ENCODE measurements at regions not wholly inside any gene's neighbourhood (a gene's known extent, or its start where the extent isn't known, plus 50 kb on each side); places are given as distances from the start of the nearest gene placed in this dataset.
"Not testable (repeated sequence)": the region's sequence is repeated elsewhere in the genome, so short reads cannot be mapped to it uniquely, and the experiment has no call there.

- no peak overlapping the region for H3K27ac ChIP-seq (ENCODE audit: low read depth, low read length)
- no peak for DNase-seq (ENCODE audit: insufficient read length, low spot score, missing footprints)
- no peaks in the 10 kb centered on the region for H3K9me3 ChIP-seq (ENCODE audit: low read depth, low read length)
- no peak overlapping the region for H2AFZ ChIP-seq (ENCODE audit: low read length)
- no peak overlapping the region for H3K4me2 ChIP-seq (ENCODE audit: insufficient read depth, low read length)
- H4K20me1 ChIP-seq (ENCODE audit: insufficient read depth, low read length): no peaks in the 10 kb centered on the region
- no peaks in the 10 kb centered on the region for H3K36me3 ChIP-seq (ENCODE audit: insufficient read depth, low read length)
- H3K27me3 ChIP-seq (ENCODE audit: insufficient read depth, low read length): no peaks in the 10 kb centered on the region
- H3K4me3 ChIP-seq (ENCODE audit: insufficient read depth, low read length): no peak overlapping the region
- no peak for TF ChIP-seq CTCF (IDR thresholded peaks at IDR 0.05; ENCODE audit: extremely low read depth, low read depth, low read length)
- no peaks in the 10 kb centered on the region for H3K79me2 ChIP-seq (ENCODE audit: insufficient read depth, low read length)
- H3K4me1 ChIP-seq (ENCODE audit: insufficient read depth, low read length): no peaks in the 10 kb centered on the region
These were observed 731.5 kb upstream of the CDH9 start for GRCh38 chr5:27769748-27770402.

GRCh38 chr5:27748847-27749246 lies 710.5 kb upstream of the CDH9 start:
- H4K20me1 ChIP-seq (ENCODE audit: insufficient read depth, low read length): no peaks in the 10 kb centered on the region
- no peak for DNase-seq (ENCODE audit: insufficient read length, low spot score, missing footprints)
- H3K4me2 ChIP-seq (ENCODE audit: insufficient read depth, low read length): no peak overlapping the region
- no peak overlapping the region for H3K4me3 ChIP-seq (ENCODE audit: insufficient read depth, low read length)
- no peaks in the 10 kb centered on the region for H3K79me2 ChIP-seq (ENCODE audit: insufficient read depth, low read length)
- H3K27ac ChIP-seq (ENCODE audit: low read depth, low read length): no peak overlapping the region
- H2AFZ ChIP-seq (ENCODE audit: low read length): no peak overlapping the region
- no peaks in the 10 kb centered on the region for H3K4me1 ChIP-seq (ENCODE audit: insufficient read depth, low read length)
- H3K27me3 ChIP-seq (ENCODE audit: insufficient read depth, low read length): no peaks in the 10 kb centered on the region
- H3K36me3 ChIP-seq (ENCODE audit: insufficient read depth, low read length): no peaks in the 10 kb centered on the region
- H3K9me3 ChIP-seq (ENCODE audit: low read depth, low read length): no peaks in the 10 kb centered on the region
- TF ChIP-seq CTCF (IDR thresholded peaks at IDR 0.05; ENCODE audit: extremely low read depth, low read depth, low read length): no peak

- H3K4me3 ChIP-seq (ENCODE audit: insufficient read depth, low read length); H3K27me3 ChIP-seq (ENCODE audit: insufficient read depth, low read length); H3K36me3 ChIP-seq (ENCODE audit: insufficient read depth, low read length); H3K9me3 ChIP-seq (ENCODE audit: low read depth, low read length); H3K4me2 ChIP-seq (ENCODE audit: insufficient read depth, low read length); DNase-seq (ENCODE audit: insufficient read length, low spot score, missing footprints); H4K20me1 ChIP-seq (ENCODE audit: insufficient read depth, low read length); H3K27ac ChIP-seq (ENCODE audit: low read depth, low read length); H2AFZ ChIP-seq (ENCODE audit: low read length); H3K79me2 ChIP-seq (ENCODE audit: insufficient read depth, low read length); H3K4me1 ChIP-seq (ENCODE audit: insufficient read depth, low read length): not testable (repeated sequence)
These were observed 705.1 kb upstream of the CDH9 start for GRCh38 chr5:27743383-27743979.

- DNase-seq (ENCODE audit: insufficient read length, low spot score, missing footprints): no peak
- no peak overlapping the region for H3K27ac ChIP-seq (ENCODE audit: low read depth, low read length)
- H3K4me2 ChIP-seq (ENCODE audit: insufficient read depth, low read length): no peak overlapping the region
- H3K4me3 ChIP-seq (ENCODE audit: insufficient read depth, low read length): no peak overlapping the region
- no peaks in the 10 kb centered on the region for H3K79me2 ChIP-seq (ENCODE audit: insufficient read depth, low read length)
- H4K20me1 ChIP-seq (ENCODE audit: insufficient read depth, low read length): no peaks in the 10 kb centered on the region
- H3K27me3 ChIP-seq (ENCODE audit: insufficient read depth, low read length): no peaks in the 10 kb centered on the region
- H2AFZ ChIP-seq (ENCODE audit: low read length): no peak overlapping the region
- H3K9me3 ChIP-seq (ENCODE audit: low read depth, low read length): no peaks in the 10 kb centered on the region
- TF ChIP-seq CTCF (IDR thresholded peaks at IDR 0.05; ENCODE audit: extremely low read depth, low read depth, low read length): no peak
- H3K4me1 ChIP-seq (ENCODE audit: insufficient read depth, low read length): no peaks in the 10 kb centered on the region
- H3K36me3 ChIP-seq (ENCODE audit: insufficient read depth, low read length): no peaks in the 10 kb centered on the region
These were observed 704.4 kb upstream of the CDH9 start for GRCh38 chr5:27742805-27743204.

Data from osteoblast (primary cell).